IMR-90 (cell line): ENCODE measurements at regions not wholly inside any gene's neighbourhood (a gene's known extent, or its start where the extent isn't known, plus 50 kb on each side); places are given as distances from the start of the nearest gene placed in this dataset.

ENCODE experiments used
- ATAC-seq: fragments of 200-7000 bp; cut with Tn5 transposase; 2 replicates; pipeline ENCODE4 v1.9.1; 2020; ENCODE audit warnings: low read depth, mild to moderate bottlenecking, moderate library complexity
- BruUV-seq: library from RNA; stranded (reverse); fragments of 400-500 nt; replicated peaks from 2 replicates; lab custom pipeline; 2021; lab: Mats Ljungman, UMichigan
- CTCF ChIA-PET: fragments of 300-600 bp; formaldehyde crosslinking; extraction: SDS; loops from one replicate; lab custom pipeline; 2021; ENCODE audit warnings: antibody characterized with exemption; lab: Yijun Ruan, JAX
- POLR2A ChIA-PET: fragments of 300-600 bp; sonication (Branson Sonifier 250); formaldehyde crosslinking; loops from one replicate; lab custom pipeline; 2022; ENCODE audit warnings: antibody characterized with exemption; ENCODE audit not compliant: unreplicated experiment; lab: Charles Lee
- DNase-seq: peaks from one replicate; pipeline ENCODE4 v3.0.0; 2013
- H2AFZ ChIP-seq: replicated peaks from 2 replicates; pipeline ENCODE3; 2013; ENCODE audit warnings: low read length, mild to moderate bottlenecking; ENCODE audit not compliant: poor library complexity
- H2AK5ac ChIP-seq: 2 replicates; pipeline ENCODE4 v1.6.1; 2013; ENCODE audit warnings: low read depth, low read length, inconsistent platforms
- H2AK9ac ChIP-seq: replicated peaks from 2 replicates; pipeline ENCODE3; 2013; ENCODE audit warnings: mild to moderate bottlenecking, low read depth, low read length, moderate library complexity; ENCODE audit not compliant: poor library complexity
- H2BK120ac ChIP-seq: 2 replicates; pipeline ENCODE4 v1.6.1; 2013; ENCODE audit warnings: low read depth, low read length, inconsistent platforms
- H2BK15ac ChIP-seq: 3 replicates; pipeline ENCODE4 v1.6.1; 2013; ENCODE audit warnings: low read depth, low read length, inconsistent platforms
- H2BK20ac ChIP-seq: 2 replicates; pipeline ENCODE4 v1.6.1; 2013; ENCODE audit warnings: low read depth, mild to moderate bottlenecking, inconsistent platforms, low read length, moderate library complexity
- H2BK5ac ChIP-seq: 2 replicates; pipeline ENCODE4 v1.6.1; 2013; ENCODE audit warnings: mild to moderate bottlenecking, low read depth, low read length, inconsistent platforms; ENCODE audit not compliant: poor library complexity, severe bottlenecking
- H3K14ac ChIP-seq: replicated peaks from 2 replicates; pipeline ENCODE4 v1.6.1; 2013; ENCODE audit warnings: low read depth, low read length, inconsistent platforms
- H3K18ac ChIP-seq: 2 replicates; pipeline ENCODE4 v1.6.1; 2013; ENCODE audit warnings: low read depth, low read length, control low read depth
- H3K23ac ChIP-seq: 2 replicates; pipeline ENCODE4 v1.6.1; 2013; ENCODE audit warnings: low read depth, low read length, inconsistent platforms
- H3K27ac ChIP-seq: 2 replicates; pipeline ENCODE4 v1.5.1; 2013; ENCODE audit warnings: mild to moderate bottlenecking, control low read depth, low read length; ENCODE audit not compliant: insufficient read depth
- H3K27me3 ChIP-seq: 2 replicates; pipeline ENCODE4 v1.6.1; 2013; ENCODE audit warnings: low read length; ENCODE audit not compliant: control insufficient read depth, insufficient read depth
- H3K36me3 ChIP-seq: 2 replicates; pipeline ENCODE4 v1.6.1; 2013; ENCODE audit warnings: low read length, mixed read lengths; ENCODE audit not compliant: control insufficient read depth, insufficient read depth
- H3K4ac ChIP-seq: 2 replicates; pipeline ENCODE4 v1.6.1; 2013; ENCODE audit warnings: low read depth, low read length, inconsistent platforms
- H3K4me1 ChIP-seq: 2 replicates; pipeline ENCODE4 v1.6.1; 2013; ENCODE audit warnings: low read length, mixed read lengths; ENCODE audit not compliant: control insufficient read depth, insufficient read depth
- H3K4me2 ChIP-seq: 2 replicates; pipeline ENCODE4 v1.6.1; 2013; ENCODE audit warnings: low read depth, mild to moderate bottlenecking, control low read depth, low read length, moderate library complexity
- H3K4me3 ChIP-seq: 2 replicates; pipeline ENCODE4 v1.5.1; 2013; ENCODE audit warnings: low read depth, mild to moderate bottlenecking, control low read depth, low read length, moderate library complexity; ENCODE audit not compliant: insufficient read depth
- H3K56ac ChIP-seq: 2 replicates; pipeline ENCODE4 v1.6.1; 2013; ENCODE audit warnings: low read length, inconsistent platforms; ENCODE audit not compliant: insufficient read depth; ENCODE audit errors: extremely low read depth
- H3K79me1 ChIP-seq, 2 experiments: 2 replicates each; pipeline ENCODE4 v1.6.1; 2013; ENCODE audit warnings: low read length in 2 of 2, inconsistent platforms in 1 of 2, low read depth in 1 of 2
- H3K9ac ChIP-seq: 2 replicates; pipeline ENCODE4 v1.6.1; 2013; ENCODE audit warnings: low read depth, low read length, control low read depth
- H3K9me1 ChIP-seq: 2 replicates; pipeline ENCODE4 v1.6.1; 2013; ENCODE audit warnings: low read length, inconsistent platforms; ENCODE audit not compliant: insufficient read depth
- H3K9me3 ChIP-seq: 2 replicates; pipeline ENCODE4 v1.6.1; 2013; ENCODE audit warnings: low read length; ENCODE audit not compliant: control insufficient read depth, insufficient read depth
- H4K20me1 ChIP-seq: 2 replicates; pipeline ENCODE4 v1.6.1; 2013; ENCODE audit warnings: low read length, inconsistent platforms; ENCODE audit not compliant: insufficient read depth
- H4K5ac ChIP-seq: 2 replicates; pipeline ENCODE4 v1.6.1; 2013; ENCODE audit warnings: mild to moderate bottlenecking, low read depth, low read length, control low read depth
- H4K8ac ChIP-seq, 2 experiments: 2 replicates each; pipeline ENCODE4 v1.6.1; 2013; ENCODE audit warnings: low read depth in 2 of 2, low read length in 2 of 2, control low read depth in 1 of 2, inconsistent platforms in 1 of 2
- H4K91ac ChIP-seq: 2 replicates; pipeline ENCODE4 v1.6.1; 2013; ENCODE audit warnings: low read depth, low read length, inconsistent platforms; ENCODE audit not compliant: insufficient read depth
- BHLHE40 ChIP-seq: fragments of 150-350 bp; IDR thresholded peaks from 2 replicates; pipeline ENCODE4 v1.6.1; 2016; ENCODE audit warnings: mild to moderate bottlenecking, low read depth, low read length
- CEBPB ChIP-seq: IDR thresholded peaks from 2 replicates; pipeline ENCODE4 v1.6.1; 2012; ENCODE audit warnings: low read depth, low read length, improper control_type of control experiment
- CHD1 ChIP-seq: IDR thresholded peaks from 2 replicates; pipeline ENCODE4 v1.6.1; 2012; ENCODE audit warnings: low read depth, low read length, improper control_type of control experiment
- FOS ChIP-seq: fragments of 150-350 bp; IDR thresholded peaks from 2 replicates; pipeline ENCODE4 v1.6.1; 2016; ENCODE audit warnings: low read depth, low read length
- MAFK ChIP-seq: IDR thresholded peaks from 2 replicates; pipeline ENCODE4 v1.6.1; 2012; ENCODE audit warnings: low read depth, low read length, improper control_type of control experiment
- MAZ ChIP-seq: IDR thresholded peaks from 2 replicates; pipeline ENCODE4 v1.6.1; 2012; ENCODE audit warnings: low read depth, mild to moderate bottlenecking, low read length, improper control_type of control experiment, moderate library complexity, borderline replicate concordance
- MXI1 ChIP-seq: IDR thresholded peaks from 2 replicates; pipeline ENCODE4 v1.6.1; 2012; ENCODE audit warnings: low read depth, mild to moderate bottlenecking, low read length, moderate library complexity, borderline replicate concordance
- NFE2L2 ChIP-seq: fragments of 150-350 bp; IDR thresholded peaks from 2 replicates; pipeline ENCODE4 v1.6.1; 2016; ENCODE audit warnings: low read depth, mild to moderate bottlenecking, low read length
- POLR2A ChIP-seq: IDR thresholded peaks from 2 replicates; pipeline ENCODE4 v1.6.1; 2012; ENCODE audit warnings: mild to moderate bottlenecking, low read depth, low read length
- RAD21 ChIP-seq: IDR thresholded peaks from 2 replicates; pipeline ENCODE4 v1.6.1; 2012; ENCODE audit warnings: low read length, improper control_type of control experiment
- RCOR1 ChIP-seq: IDR thresholded peaks from 2 replicates; pipeline ENCODE4 v1.6.1; 2012; ENCODE audit warnings: mild to moderate bottlenecking, low read length, improper control_type of control experiment; ENCODE audit not compliant: insufficient replicate concordance
- RFX5 ChIP-seq: IDR thresholded peaks from 2 replicates; pipeline ENCODE4 v1.8.0; 2012; ENCODE audit warnings: low read depth, mild to moderate bottlenecking, low read length, moderate library complexity
- SMC3 ChIP-seq: fragments of 150-350 bp; IDR thresholded peaks from 2 replicates; pipeline ENCODE4 v1.6.1; 2016; ENCODE audit warnings: low read depth, mild to moderate bottlenecking, antibody characterized with exemption, low read length, moderate library complexity
- WGBS, 2 experiments: methylation state at CpG; one replicate each; pipeline versions ENCODE4 v1.1.5 to v1.1.7; 2013; ENCODE audit warnings: missing lambda C conversion rate in 2 of 2; ENCODE audit not compliant: insufficient read length in 1 of 2; ENCODE audit errors: extremely low coverage in 2 of 2; 5-methylcytosine and 5-hydroxymethylcytosine counted together
- dilution Hi-C: fragments of 300-500 bp; cut with HindIII; formaldehyde crosslinking; loops from one replicate; pipeline ENCODE4 v1.14.3; 2018; ENCODE audit warnings: low sequenced_read_pairs; ENCODE audit not compliant: unreplicated experiment
- in situ Hi-C: fragments of 300-500 bp; cut with MboI; formaldehyde crosslinking; loops from 3 replicates; pipeline ENCODE4 v1.14.3; 2019; ENCODE audit warnings: low sequenced_read_pairs, inconsistent platforms, mixed read lengths
- intact Hi-C: fragments of 100-400 bp; cut with micrococcal nuclease; formaldehyde crosslinking; loops from 2 replicates; pipeline ENCODE4 v1.10.0; 2022
- TF ChIP-seq, protein P1 (sequence below): conservative IDR thresholded peaks from 2 replicates; pipeline ENCODE4 v1.5.1; 2012; ENCODE audit warnings: mild to moderate bottlenecking, low read depth, low read length, improper control_type of control experiment
- TF ChIP-seq, protein P2 (sequence below): fragments of 150-350 bp; IDR thresholded peaks from 2 replicates; pipeline ENCODE4 v1.6.1; 2017; ENCODE audit warnings: mild to moderate bottlenecking, antibody characterized with exemption, low read length, low read depth
- TF ChIP-seq, protein P3 (sequence below): fragments of 150-350 bp; IDR thresholded peaks from 2 replicates; pipeline ENCODE4 v1.6.1; 2016; ENCODE audit warnings: low read depth, mild to moderate bottlenecking, low read length, moderate library complexity, borderline replicate concordance

DNA sequence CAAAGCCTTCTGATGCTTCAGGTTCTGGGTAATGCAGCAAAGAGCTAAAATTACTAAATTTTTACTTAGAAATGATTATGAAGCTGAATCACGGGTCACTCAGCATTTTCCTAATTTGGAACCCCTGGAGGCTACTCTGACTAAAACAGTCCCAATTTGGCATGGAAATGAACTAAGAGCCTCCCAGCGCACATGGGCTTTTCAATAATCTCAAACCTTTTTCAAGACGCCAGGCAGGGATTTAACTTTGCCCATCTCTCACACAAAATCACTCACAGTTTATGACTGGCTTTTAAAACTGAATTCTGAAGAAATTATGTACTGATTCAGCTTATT is 68.3 kb downstream of the LLPH start:
- no peak overlapping the region for H3K18ac ChIP-seq
- in situ Hi-C loops (no loop called here), dilution Hi-C loops (no loop called here), intact Hi-C loops (no loop called here)
- no peak overlapping the region for H3K56ac ChIP-seq
- no peak overlapping the region for H3K23ac ChIP-seq
- no peak overlapping the region for H3K9ac ChIP-seq
- BruUV-seq = no TSS peak
- H3K27ac ChIP-seq = no peak overlapping the region
- no peak overlapping the region for H2AFZ ChIP-seq
- peaks cover 11% of the 10 kb centered on the region for H3K4me1 ChIP-seq
- H2BK15ac ChIP-seq = no peak overlapping the region
- WGBS, 2 experiments = no CpG with 5 or more reads among the region's 3 CpGs
- no peak overlapping the region for H2BK20ac ChIP-seq
- H4K20me1 ChIP-seq = no peaks in the 10 kb centered on the region
- H3K4me3 ChIP-seq = no peak overlapping the region
- ATAC-seq (no peak), DNase-seq (no peak)
- H3K36me3 ChIP-seq = no peaks in the 10 kb centered on the region
- POLR2A ChIA-PET = no interaction called here
- peaks cover 6% of the 10 kb centered on the region for H3K9me1 ChIP-seq
- TF ChIP-seq CEBPB = no peak
- TF ChIP-seq FOS = no peak
- TF ChIP-seq MAFK = no peak
- TF ChIP-seq, protein P1, sequence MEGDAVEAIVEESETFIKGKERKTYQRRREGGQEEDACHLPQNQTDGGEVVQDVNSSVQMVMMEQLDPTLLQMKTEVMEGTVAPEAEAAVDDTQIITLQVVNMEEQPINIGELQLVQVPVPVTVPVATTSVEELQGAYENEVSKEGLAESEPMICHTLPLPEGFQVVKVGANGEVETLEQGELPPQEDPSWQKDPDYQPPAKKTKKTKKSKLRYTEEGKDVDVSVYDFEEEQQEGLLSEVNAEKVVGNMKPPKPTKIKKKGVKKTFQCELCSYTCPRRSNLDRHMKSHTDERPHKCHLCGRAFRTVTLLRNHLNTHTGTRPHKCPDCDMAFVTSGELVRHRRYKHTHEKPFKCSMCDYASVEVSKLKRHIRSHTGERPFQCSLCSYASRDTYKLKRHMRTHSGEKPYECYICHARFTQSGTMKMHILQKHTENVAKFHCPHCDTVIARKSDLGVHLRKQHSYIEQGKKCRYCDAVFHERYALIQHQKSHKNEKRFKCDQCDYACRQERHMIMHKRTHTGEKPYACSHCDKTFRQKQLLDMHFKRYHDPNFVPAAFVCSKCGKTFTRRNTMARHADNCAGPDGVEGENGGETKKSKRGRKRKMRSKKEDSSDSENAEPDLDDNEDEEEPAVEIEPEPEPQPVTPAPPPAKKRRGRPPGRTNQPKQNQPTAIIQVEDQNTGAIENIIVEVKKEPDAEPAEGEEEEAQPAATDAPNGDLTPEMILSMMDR = no peak
- TF ChIP-seq, protein P2, sequence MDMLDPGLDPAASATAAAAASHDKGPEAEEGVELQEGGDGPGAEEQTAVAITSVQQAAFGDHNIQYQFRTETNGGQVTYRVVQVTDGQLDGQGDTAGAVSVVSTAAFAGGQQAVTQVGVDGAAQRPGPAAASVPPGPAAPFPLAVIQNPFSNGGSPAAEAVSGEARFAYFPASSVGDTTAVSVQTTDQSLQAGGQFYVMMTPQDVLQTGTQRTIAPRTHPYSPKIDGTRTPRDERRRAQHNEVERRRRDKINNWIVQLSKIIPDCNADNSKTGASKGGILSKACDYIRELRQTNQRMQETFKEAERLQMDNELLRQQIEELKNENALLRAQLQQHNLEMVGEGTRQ = no peak
- TF ChIP-seq MXI1 = no peak
- TF ChIP-seq BHLHE40 = no peak
- no peak for TF ChIP-seq POLR2A
- TF ChIP-seq SMC3 = no peak
- TF ChIP-seq RCOR1 = no peak
- TF ChIP-seq MAZ = no peak
- TF ChIP-seq NFE2L2 = no peak
- TF ChIP-seq, protein P3, sequence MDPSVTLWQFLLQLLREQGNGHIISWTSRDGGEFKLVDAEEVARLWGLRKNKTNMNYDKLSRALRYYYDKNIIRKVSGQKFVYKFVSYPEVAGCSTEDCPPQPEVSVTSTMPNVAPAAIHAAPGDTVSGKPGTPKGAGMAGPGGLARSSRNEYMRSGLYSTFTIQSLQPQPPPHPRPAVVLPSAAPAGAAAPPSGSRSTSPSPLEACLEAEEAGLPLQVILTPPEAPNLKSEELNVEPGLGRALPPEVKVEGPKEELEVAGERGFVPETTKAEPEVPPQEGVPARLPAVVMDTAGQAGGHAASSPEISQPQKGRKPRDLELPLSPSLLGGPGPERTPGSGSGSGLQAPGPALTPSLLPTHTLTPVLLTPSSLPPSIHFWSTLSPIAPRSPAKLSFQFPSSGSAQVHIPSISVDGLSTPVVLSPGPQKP = no peak
- TF ChIP-seq RAD21 = no peak
- no peak for TF ChIP-seq CHD1
- TF ChIP-seq RFX5 = no peak
- H4K5ac ChIP-seq = no peak overlapping the region
- peaks cover 17% of the 10 kb centered on the region for H3K27me3 ChIP-seq
- CTCF ChIA-PET = interaction anchor here (0.6 to 1.0 kb wide), 2 partner anchors 9 to 256 kb away, joined by 3 read pairs; no protein-coding TSS in a partner anchor
- no peak overlapping the region for H4K8ac ChIP-seq
- no peak overlapping the region for H2BK5ac ChIP-seq
- no peaks in the 10 kb centered on the region for H3K9me3 ChIP-seq
- no peak overlapping the region for H3K4me2 ChIP-seq
- H3K14ac ChIP-seq = no peak overlapping the region
- H4K91ac ChIP-seq = no peak overlapping the region
- no peaks in the 10 kb centered on the region for H3K79me1 ChIP-seq
- no peak overlapping the region for H2BK120ac ChIP-seq
- no peak overlapping the region for H2AK5ac ChIP-seq
- no peak overlapping the region for H2AK9ac ChIP-seq
- H3K4ac ChIP-seq = no peak overlapping the region
